Endothelial cell (in vitro differentiated cells): ENCODE measurements at regions not wholly inside any gene's neighbourhood (a gene's known extent, or its start where the extent isn't known, plus 50 kb on each side); places are given as distances from the start of the nearest gene placed in this dataset.

Source experiments
- DNase-seq: peaks from one replicate; pipeline ENCODE4 v3.0.0; 2021; ENCODE audit warnings: low spot score
- H3K27ac Mint-ChIP-seq: one replicate; pipeline ENCODE4 v1.8.0; 2021; ENCODE audit warnings: mixed read lengths, inconsistent platforms; ENCODE audit not compliant: unreplicated experiment
- H3K27me3 Mint-ChIP-seq: one replicate; pipeline ENCODE4 v1.8.0; 2021; ENCODE audit warnings: mild to moderate bottlenecking, moderate library complexity, mixed read lengths, inconsistent platforms; ENCODE audit not compliant: unreplicated experiment
- H3K36me3 Mint-ChIP-seq: one replicate; pipeline ENCODE4 v1.8.0; 2021; ENCODE audit warnings: mild to moderate bottlenecking, low read depth, mixed read lengths, inconsistent platforms; ENCODE audit not compliant: unreplicated experiment
- H3K4me1 Mint-ChIP-seq: one replicate; pipeline ENCODE4 v1.8.0; 2021; ENCODE audit warnings: mild to moderate bottlenecking, mixed read lengths, inconsistent platforms; ENCODE audit not compliant: unreplicated experiment
- H3K4me3 Mint-ChIP-seq: one replicate; pipeline ENCODE4 v1.8.0; 2021; ENCODE audit warnings: mild to moderate bottlenecking, mixed read lengths, inconsistent platforms; ENCODE audit not compliant: unreplicated experiment
- H3K9me3 Mint-ChIP-seq: one replicate; pipeline ENCODE4 v1.8.0; 2021; ENCODE audit warnings: mixed read lengths, inconsistent platforms; ENCODE audit not compliant: unreplicated experiment
- CTCF ChIP-seq: fragments of 200-600 bp; sonication (generic); IDR thresholded peaks from one replicate; pipeline ENCODE4 v1.5.0; 2021; ENCODE audit warnings: antibody characterized with exemption; ENCODE audit not compliant: unreplicated experiment

- Mint-ChIP-seq H3K4me3 (no peak overlapping the region), H3K36me3 (no peaks in the 10 kb centered on the region), H3K27ac (no peak overlapping the region), H3K9me3 (peaks cover 16% of the 10 kb centered on the region), H3K4me1 (no peaks in the 10 kb centered on the region), H3K27me3 (no peaks in the 10 kb centered on the region)
- no peak for DNase-seq
- TF ChIP-seq CTCF = no peak
Measured at GRCh38 chr2:4745056-4745991, 946.9 kb upstream of the SOX11 start.

DNA sequence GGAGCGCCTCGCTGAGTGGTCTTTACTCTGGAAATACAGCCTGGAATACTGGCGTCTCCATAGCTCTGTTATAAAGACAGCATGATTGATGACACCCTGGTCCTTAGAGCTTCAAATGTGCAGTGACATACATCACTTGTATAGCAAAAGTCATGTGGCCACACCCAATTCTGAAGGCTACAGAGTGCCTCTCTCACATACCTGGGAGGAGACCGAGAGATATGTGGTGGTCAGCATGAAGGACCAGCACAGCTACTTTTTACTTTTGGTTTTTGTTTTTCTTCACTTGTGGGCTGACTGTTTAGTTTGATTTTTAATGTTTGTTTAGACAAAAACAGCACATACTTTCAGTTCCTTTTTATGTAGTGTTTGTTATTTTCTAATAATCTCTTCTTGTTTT, 938.5 kb upstream of the SOX11 start:
- TF ChIP-seq CTCF = no peak
- Mint-ChIP-seq H3K36me3 (no peaks in the 10 kb centered on the region), H3K4me3 (no peak overlapping the region)

DNA sequence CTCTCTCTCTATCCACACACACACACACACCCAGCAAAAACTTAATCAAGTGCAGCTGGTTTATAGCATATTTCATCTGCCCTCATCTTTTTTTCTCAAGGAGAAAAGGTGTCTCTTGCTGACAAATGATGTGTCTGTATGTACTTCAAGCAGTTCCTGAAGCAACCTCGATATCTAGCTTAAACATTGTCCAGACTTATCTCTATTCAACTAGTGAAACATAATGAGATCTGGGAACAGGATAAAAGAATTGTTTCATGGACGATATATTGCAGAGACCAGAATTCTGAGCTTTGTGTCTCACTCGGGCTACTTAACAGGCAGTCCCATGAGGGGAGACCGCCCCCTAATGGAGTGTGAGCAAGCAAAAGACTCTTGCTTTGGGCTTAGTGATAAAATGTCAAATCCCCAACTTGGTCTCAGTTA, 929.2 kb upstream of the SOX11 start:
- no peak for TF ChIP-seq CTCF
- no peak overlapping the region for H3K27ac Mint-ChIP-seq
- peaks cover 18% of the 10 kb centered on the region for H3K9me3 Mint-ChIP-seq
- peak; percentile 38 for DNase-seq
- no peaks in the 10 kb centered on the region for H3K4me1 Mint-ChIP-seq
- no peak overlapping the region for H3K4me3 Mint-ChIP-seq
- no peaks in the 10 kb centered on the region for H3K27me3 Mint-ChIP-seq
- H3K36me3 Mint-ChIP-seq = no peaks in the 10 kb centered on the region

More for the DNA sequence above, 938.5 kb upstream of the SOX11 start:
- Mint-ChIP-seq H3K27me3 (peaks cover 2% of the 10 kb centered on the region), H3K9me3 (peaks cover 3% of the 10 kb centered on the region), H3K27ac (no peak overlapping the region), H3K4me1 (no peaks in the 10 kb centered on the region)
- DNase-seq = no peak

DNA sequence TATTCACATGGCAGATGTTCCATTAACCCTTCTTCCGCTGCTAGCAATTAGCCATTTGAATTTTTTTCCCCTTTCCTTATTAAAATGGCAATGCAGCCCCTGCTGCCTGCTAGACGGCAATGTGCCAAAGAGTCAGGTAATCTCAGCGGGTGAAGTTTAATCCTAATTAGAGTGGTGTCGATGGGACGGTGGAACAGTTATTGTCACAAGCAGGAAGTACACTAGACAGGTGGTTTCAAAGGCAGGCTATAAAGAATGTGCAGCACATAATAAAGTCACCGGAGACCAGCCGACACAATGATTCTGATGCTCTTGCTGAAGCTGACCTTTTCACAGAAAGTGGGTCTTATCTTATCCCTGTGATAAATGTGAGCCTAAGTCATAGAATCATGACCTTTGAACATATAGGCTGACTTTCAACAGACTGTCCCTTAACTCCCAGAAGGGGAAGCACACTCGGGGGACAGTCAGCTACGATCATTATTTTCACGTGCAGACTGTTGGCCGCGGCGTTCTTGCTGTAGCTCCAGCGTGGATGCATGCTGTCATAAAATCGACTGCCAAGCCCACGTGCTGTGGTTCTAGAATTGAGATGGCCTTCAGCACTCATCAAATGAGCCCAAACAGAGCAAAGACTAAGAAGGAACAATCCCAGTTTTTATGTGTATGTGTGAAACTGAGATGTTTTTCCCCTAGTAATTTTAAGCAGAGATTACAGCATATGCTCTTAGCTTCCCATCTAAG, 926.2 kb upstream of the SOX11 start:
- no peak overlapping the region for H3K27ac Mint-ChIP-seq
- H3K9me3 Mint-ChIP-seq = peaks cover 12% of the 10 kb centered on the region
- no peak for TF ChIP-seq CTCF
- DNase-seq = no peak
- no peaks in the 10 kb centered on the region for H3K27me3 Mint-ChIP-seq
- H3K4me1 Mint-ChIP-seq = no peaks in the 10 kb centered on the region
- no peaks in the 10 kb centered on the region for H3K36me3 Mint-ChIP-seq
- H3K4me3 Mint-ChIP-seq = no peak overlapping the region
